ENCODE measurements at regions not wholly inside any gene's neighbourhood (a gene's known extent, or its start where the extent isn't known, plus 50 kb on each side); places are given as distances from the start of the nearest gene placed in this dataset.

DNA sequence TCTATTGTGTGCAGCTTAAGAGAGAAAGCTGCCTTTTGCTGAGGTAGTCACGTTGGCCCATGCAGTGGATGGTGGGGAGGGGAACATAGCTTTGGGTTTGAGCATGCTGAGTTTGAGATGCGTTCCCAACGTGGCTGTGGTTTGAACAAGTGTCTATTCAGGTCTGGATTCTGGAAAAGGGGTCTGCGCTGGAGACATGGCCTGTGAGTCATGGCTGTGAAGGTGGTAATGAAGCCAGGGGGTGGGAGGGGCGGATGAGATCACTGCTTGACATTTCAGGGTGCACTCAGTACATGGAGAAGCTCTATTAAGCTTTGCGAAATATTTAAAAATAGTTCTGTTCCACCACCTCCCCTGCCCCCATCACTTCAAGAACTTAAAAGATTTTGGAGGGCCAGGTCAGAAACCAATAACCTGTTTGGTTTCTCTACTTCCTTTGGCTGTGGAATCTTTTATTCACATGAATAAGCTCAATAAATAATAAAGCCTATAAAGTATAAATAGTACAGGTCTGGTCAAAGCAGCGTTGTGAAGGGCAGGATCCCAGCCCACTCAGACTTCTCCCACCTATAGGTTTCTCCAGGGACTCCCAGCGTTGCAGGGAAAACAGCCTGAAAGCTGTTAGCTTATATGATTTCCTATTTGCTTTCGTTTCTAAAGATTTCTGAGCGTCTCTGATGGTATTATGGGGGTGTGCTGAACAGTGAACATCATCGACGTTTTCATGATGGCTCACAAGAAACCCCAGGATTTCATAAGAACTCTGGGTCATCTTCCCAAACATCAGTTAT, 189.9 kb downstream of the NSG2 start:
- H3K56ac ChIP-seq (replicated peaks; ENCODE audit: insufficient read length, low read depth, low read length), result no peak overlapping the region
- H3K4me3 ChIP-seq (ENCODE audit: extremely low read depth in 1 of 4, insufficient read depth in 2 of 4, low read depth in 3 of 4, low read length in 4 of 4), result no peak overlapping the region
- POLR2A ChIA-PET (ENCODE audit: partially characterized antibody), result no interaction called here
- no peak overlapping the region; a peak in 1 of 7 replicates for H3K9ac ChIP-seq (replicated peaks in 1 of 4; ENCODE audit: extremely low read depth in 1 of 4, low read depth in 3 of 4, low read length in 3 of 4)
- H2BK20ac ChIP-seq (ENCODE audit: low read length), result no peak overlapping the region
- no peak overlapping the region for H3K4ac ChIP-seq (replicated peaks; ENCODE audit: insufficient read length, low read depth, low read length)
- FAIRE-seq (no peak), DNase-seq (ENCODE audit: low read depth in 1 of 2, low spot score in 2 of 2) (no peak)
- no peak overlapping the region for H3K27ac ChIP-seq (ENCODE audit: low read depth, low read length)
- peak overlapping the region; percentile 93 for H3K23ac ChIP-seq (ENCODE audit: insufficient read length)
- peak overlapping the region; percentile 2; the same call in 1 of the 2 replicates for H2BK15ac ChIP-seq (ENCODE audit: low read length)
- no peaks in the 10 kb centered on the region for H3K4me1 ChIP-seq (replicated peaks in 1 of 4; ENCODE audit: control insufficient read depth in 3 of 4, insufficient read depth in 4 of 4, low read length in 3 of 4)
- no peak overlapping the region for H4K8ac ChIP-seq (ENCODE audit: extremely low read depth, insufficient read depth, low read length)
- 88% methylated on average over 12 of the region's 12 CpGs; no CpG with 5 or more reads in 1 of the 2 experiments for WGBS, 2 experiments (ENCODE audit: extremely low coverage in 1 of 2, insufficient coverage in 1 of 2, insufficient read length in 1 of 2, insufficient replicate concordance in 2 of 2, low coverage in 1 of 2, low lambda C conversion rate in 2 of 2, missing lambda C conversion rate in 1 of 2)
- no peaks in the 10 kb centered on the region for H3K36me3 ChIP-seq (ENCODE audit: control insufficient read depth in 2 of 4, insufficient read depth in 4 of 4, low read length in 3 of 4)
- no peaks in the 10 kb centered on the region for H3K79me1 ChIP-seq (ENCODE audit: low read depth, low read length)
- no peaks in the 10 kb centered on the region for H3K23me2 ChIP-seq (ENCODE audit: low read depth, low read length)
- H3K18ac ChIP-seq (ENCODE audit: extremely low read depth, low read length), result no peak overlapping the region
- H2BK5ac ChIP-seq (ENCODE audit: low read depth, low read length), result no peak overlapping the region
- no peaks in the 10 kb centered on the region for H3K9me3 ChIP-seq (ENCODE audit: insufficient read depth in 2 of 2, low read depth in 1 of 2, low read length in 1 of 2)
- H3K79me2 ChIP-seq (ENCODE audit: control insufficient read depth in 1 of 2, insufficient read depth in 2 of 2, low read length in 2 of 2), result no peaks in the 10 kb centered on the region
- H2AFZ ChIP-seq (ENCODE audit: low read length), result no peak overlapping the region
- CTCF ChIA-PET (ENCODE audit: partially characterized antibody), result interaction anchor here (1.2 kb wide), 2 partner anchors 82 to 97 kb away, joined by 3 read pairs; no protein-coding TSS in a partner anchor
- H3K27me3 ChIP-seq (replicated peaks in 1 of 4; ENCODE audit: control insufficient read depth in 3 of 4, extremely low read depth in 1 of 4, insufficient read depth in 3 of 4, low read length in 3 of 4), result no peaks in the 10 kb centered on the region
- H2AK5ac ChIP-seq (ENCODE audit: low read depth, low read length), result no peak overlapping the region
- no peaks in the 10 kb centered on the region for H4K20me1 ChIP-seq (replicated peaks in 1 of 2; ENCODE audit: control insufficient read depth in 1 of 2, insufficient read depth in 2 of 2, low read length in 2 of 2)
- H2BK120ac ChIP-seq (replicated peaks; ENCODE audit: low read depth, low read length), result no peak overlapping the region
- H3K4me2 ChIP-seq (ENCODE audit: insufficient read depth in 1 of 2, low read depth in 2 of 2, low read length in 2 of 2), result no peak overlapping the region
- H3K14ac ChIP-seq (ENCODE audit: insufficient read length), result peak overlapping the region; percentile 57
- H4K91ac ChIP-seq (replicated peaks; ENCODE audit: insufficient read length, low read length), result no peak overlapping the region
- no peak overlapping the region for H4K5ac ChIP-seq (ENCODE audit: insufficient read length, low read depth, low read length)
- no peak overlapping the region; the same call in 1 of the 2 replicates for H2BK12ac ChIP-seq (ENCODE audit: low read depth, low read length)
- no peak for TF ChIP-seq TCF12 (IDR thresholded peaks at IDR 0.05; ENCODE audit: low read depth, low read length)
